Neural progenitor cell (in vitro differentiated cells): ENCODE measurements at regions not wholly inside any gene's neighbourhood (a gene's known extent, or its start where the extent isn't known, plus 50 kb on each side); places are given as distances from the start of the nearest gene placed in this dataset.

ENCODE experiments used
- CTCF ChIP-seq: fragments of 200-600 bp; sonication (generic); IDR thresholded peaks from 2 replicates; pipeline ENCODE4 v1.5.1; 2017; ENCODE audit warnings: antibody characterized with exemption, mild to moderate bottlenecking
- EZH2 ChIP-seq: fragments of 200-600 bp; sonication (generic); IDR thresholded peaks from 2 replicates; pipeline ENCODE4 v1.6.1; 2017; ENCODE audit warnings: antibody characterized with exemption, mild to moderate bottlenecking, moderate library complexity

GRCh38 chr2:175817221-175817620 lies 184.8 kb downstream of the LNPK start:
- TF ChIP-seq CTCF (no peak), EZH2 (no peak)
